RPMI7951 (cell line): ENCODE measurements at regions not wholly inside any gene's neighbourhood (a gene's known extent, or its start where the extent isn't known, plus 50 kb on each side); places are given as distances from the start of the nearest gene placed in this dataset.
"Not testable (repeated sequence)": the region's sequence is repeated elsewhere in the genome, so short reads cannot be mapped to it uniquely, and the experiment has no call there.

ENCODE experiments used
- DNase-seq: peaks from one replicate; pipeline ENCODE4 v3.0.0-alpha.2; 2012; ENCODE audit warnings: low read depth

- no peak for DNase-seq
Measured at GRCh38 chr20:6662309-6662708, 105.2 kb upstream of the BMP2 start.

DNA sequence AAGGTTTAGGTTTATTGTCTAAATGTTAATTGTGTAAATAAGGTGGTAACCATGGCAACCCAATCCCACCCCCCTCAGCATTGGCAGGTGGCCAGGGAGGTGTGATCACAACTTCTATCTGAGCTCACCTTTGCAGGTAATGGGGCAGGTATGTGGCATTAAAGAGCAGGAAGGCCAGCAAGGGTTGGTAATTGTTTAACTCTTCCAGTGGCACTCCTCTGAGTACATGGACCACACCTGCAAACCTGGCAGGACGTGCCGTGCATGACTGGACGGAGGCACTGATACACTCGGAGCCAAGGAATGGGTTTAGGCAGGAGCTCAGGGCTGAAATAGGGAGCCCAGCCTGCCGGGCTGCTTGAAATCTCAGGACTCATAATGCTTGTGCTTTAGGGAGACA lies 107.0 kb upstream of the BMP2 start:
- no peak for DNase-seq

DNA sequence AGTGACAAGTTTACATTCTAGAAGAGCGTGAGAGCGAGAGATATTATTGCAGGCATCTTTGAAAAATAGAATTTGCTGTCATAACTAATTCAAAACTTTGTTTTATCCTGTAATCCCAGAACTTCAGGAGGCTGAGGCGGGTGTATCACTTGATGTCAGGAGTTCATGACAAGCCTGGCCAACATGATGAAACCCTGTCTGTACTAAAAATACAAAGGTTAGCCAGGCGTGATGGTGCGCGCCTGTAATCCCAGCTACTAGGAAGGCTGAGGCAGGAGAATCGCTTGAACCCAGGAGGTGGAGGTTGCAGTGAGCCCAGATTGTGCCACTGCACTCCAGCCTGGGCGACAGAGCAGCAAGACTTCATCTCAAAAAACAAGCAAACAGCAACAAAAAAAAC lies 108.6 kb upstream of the BMP2 start:
- DNase-seq: not testable (repeated sequence)

- DNase-seq: no peak
Measured at GRCh38 chr20:6657904-6658303, 109.6 kb upstream of the BMP2 start.

GRCh38 chr20:6657111-6657510 lies 110.4 kb upstream of the BMP2 start:
- DNase-seq: no peak

GRCh38 chr20:6654513-6655252 lies 112.8 kb upstream of the BMP2 start:
- DNase-seq: peak; percentile 71

DNA sequence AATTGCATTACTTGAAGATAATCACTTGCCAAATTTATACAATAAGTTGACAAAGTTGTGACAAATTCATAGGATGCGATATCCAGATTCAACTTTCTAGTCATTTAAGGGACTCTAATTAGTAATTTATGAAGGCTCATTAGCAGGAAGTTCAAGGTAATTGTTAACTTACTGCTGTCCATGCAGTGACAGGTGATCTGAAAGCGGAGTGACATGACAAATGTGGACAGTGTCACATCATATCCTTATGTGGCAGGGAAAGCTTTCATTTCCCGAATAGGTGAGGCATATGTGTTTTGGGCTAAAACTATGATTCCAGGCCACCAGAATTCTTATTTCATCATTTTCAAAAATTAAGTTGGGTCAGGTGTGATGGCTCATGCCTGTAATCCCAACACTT lies 115.9 kb upstream of the BMP2 start:
- DNase-seq: no peak

DNA sequence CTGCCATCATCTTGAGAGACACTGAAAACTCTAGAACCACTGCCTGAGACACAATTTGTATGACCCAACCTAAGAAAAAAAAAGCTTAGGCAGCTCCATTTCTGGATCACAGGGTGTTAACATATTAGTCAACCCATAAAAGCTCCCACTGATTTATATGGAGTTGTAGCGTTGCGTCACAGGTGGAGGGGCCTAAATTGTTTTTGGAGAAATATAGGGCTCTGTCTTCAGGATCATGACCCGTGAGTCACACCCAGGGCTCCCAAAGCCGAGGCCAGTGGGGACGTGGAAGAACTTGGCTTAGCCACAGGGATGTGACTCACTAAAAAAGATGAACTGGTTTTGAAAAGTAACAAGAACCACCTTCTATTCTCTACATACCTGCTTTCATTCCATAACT lies 116.5 kb upstream of the BMP2 start:
- DNase-seq: peak; percentile 94

DNA sequence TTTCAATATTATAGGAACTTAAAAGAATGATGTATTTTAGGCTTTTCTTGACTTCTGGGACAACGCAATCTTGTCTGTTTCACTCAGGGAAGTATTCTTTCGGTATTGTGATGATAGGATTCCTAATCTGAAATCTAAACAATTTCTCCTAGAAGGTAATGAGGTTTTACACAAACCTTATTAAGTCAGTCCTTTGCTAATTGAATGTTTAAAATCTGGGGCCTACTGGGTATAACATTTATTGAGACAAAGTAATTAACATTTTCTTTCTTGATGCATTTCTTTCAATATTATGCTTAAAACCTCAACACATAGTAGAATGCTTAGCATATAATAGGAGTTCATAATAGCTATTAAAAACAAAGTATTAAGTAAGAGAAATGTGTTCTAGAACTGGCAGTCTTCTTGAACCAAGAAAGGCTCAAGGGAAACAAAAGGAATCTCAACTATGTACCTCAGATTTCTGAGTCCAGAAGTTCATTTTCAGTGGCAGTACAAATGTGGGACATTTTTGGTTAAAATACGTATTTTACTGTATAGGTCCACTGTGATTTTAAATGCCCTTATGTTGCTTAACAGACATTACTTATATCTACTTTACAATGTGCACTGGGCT lies 121.4 kb upstream of the BMP2 start:
- no peak for DNase-seq

GRCh38 chr20:6644813-6645628 lies 122.5 kb upstream of the BMP2 start:
- no peak for DNase-seq

DNA sequence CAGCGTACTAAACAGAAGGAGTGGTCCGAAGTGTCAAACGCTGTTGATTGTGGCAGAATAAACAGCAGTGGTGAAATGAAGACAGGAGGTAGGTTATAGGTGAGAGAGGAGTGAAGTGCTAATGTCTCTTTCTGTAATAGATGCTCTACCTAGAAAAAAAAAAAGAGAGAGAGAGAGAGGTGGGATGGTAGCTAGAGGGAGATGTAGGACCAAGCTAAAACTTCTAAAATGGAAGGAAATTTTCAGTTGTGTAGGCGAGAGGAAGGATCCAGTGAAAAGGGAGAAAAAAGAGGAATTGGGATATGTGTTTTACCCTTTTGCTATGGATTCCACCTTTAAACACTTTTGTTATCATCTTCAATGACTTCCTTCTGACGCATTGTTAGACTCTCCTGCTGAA lies 126.5 kb upstream of the BMP2 start:
- no peak for DNase-seq

GRCh38 chr20:6637160-6637579 lies 130.3 kb upstream of the BMP2 start:
- DNase-seq: no peak

GRCh38 chr20:6636209-6637159 lies 131.0 kb upstream of the BMP2 start:
- peak; percentile 72 for DNase-seq

GRCh38 chr20:6635034-6635736 lies 132.3 kb upstream of the BMP2 start:
- DNase-seq: no peak

DNA sequence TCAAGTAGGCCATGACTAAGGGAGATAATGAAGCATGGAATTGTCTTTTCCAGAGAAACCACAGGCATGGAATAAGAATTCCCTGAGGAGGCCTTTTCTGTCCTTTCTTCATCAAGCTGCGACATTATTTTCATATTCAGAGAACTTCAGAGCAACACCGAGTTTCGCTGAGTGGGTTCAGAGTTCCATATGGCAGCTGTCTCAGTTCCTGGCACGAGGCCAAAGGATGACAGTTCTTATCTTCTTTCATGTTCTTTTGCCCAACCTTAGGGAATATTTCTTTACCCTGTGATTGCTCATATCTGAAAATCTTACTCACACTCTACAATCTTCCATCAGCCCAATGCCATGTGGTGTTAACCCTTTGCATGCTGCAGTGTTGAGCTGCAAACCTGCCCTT lies 135.3 kb upstream of the BMP2 start:
- DNase-seq: peak; percentile 96

- peak; percentile 39 for DNase-seq
Measured at GRCh38 chr20:6630514-6630913, 137.0 kb upstream of the BMP2 start.

GRCh38 chr20:6629564-6629963 lies 137.9 kb upstream of the BMP2 start:
- no peak for DNase-seq

GRCh38 chr20:6626805-6627204 lies 140.7 kb upstream of the BMP2 start:
- DNase-seq: no peak

DNA sequence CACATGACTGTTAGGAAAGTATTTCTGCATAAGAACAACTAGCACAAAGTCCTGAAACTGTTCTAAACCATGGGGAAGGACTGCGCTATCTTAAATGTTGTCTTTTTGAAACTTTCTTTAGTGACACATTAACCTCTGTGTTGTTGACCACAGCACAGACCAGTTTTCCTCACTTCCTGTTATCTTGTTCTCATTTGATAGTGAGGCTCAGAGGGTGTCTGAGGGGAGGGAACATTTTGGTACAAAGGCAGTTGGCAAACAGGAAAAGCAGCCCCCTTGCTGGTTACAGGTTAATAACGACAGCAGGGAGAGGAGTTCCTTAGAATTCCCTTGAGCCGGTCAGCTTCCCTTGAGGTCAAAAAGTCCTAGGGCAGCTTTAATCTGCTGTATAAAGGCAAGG lies 143.5 kb upstream of the BMP2 start:
- no peak for DNase-seq

DNA sequence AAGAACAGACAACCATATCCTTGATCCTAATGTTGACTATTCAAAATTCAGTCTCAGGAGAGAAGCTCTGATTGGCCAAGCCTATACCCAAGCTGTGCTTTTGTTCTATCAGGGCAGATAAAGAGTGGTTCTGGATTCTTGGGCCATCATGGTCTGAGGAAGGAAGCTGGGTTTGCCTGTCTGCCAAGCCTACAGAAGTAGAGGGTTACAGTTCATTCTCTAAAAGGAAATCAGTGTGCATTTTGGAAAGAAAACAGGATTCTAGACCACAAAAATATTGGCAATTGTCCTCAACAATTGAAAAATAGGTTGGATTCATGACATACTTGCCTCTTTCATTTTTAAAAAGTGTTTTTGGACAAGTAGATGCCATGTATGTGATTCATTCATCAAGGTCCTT lies 145.4 kb upstream of the BMP2 start:
- no peak for DNase-seq

GRCh38 chr20:6618051-6618450 lies 149.4 kb upstream of the BMP2 start:
- DNase-seq: no peak
